ENCODE measurements at regions not wholly inside any gene's neighbourhood (a gene's known extent, or its start where the extent isn't known, plus 50 kb on each side); places are given as distances from the start of the nearest gene placed in this dataset.

DNA sequence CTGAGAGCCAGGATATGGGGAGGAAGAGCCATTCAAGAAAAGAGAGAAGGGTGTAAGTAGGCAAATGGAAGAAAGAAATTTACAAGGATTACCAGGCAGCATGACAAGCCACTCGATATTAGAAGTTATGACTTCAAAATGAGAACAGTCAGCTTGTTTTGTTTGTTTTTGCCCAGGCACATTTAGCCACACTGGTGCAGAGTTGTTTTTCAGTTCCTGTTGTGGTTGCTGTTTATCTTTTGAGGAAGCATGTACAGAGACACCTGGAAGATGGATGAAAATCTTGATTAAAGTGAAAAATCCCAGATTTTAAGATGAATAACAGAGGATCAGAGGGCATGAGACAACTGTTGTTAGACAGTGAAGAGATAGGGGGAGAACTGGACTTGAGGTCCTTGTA lies 199.1 kb downstream of the MTRR start:
- no peaks in the 10 kb centered on the region for H4K20me1 ChIP-seq (ENCODE audit: insufficient read depth)
- ATAC-seq (no peak), DNase-seq (ENCODE audit: low read depth, low spot score) (no peak)
- H3K79me2 ChIP-seq (ENCODE audit: insufficient read depth, low read length): no peaks in the 10 kb centered on the region
- ChIA-PET RAD21 (ENCODE audit: low non-redundant PET in 1 of 2, low total read pairs in 2 of 2, uncharacterized antibody in 2 of 2, unreplicated experiment in 2 of 2) (no interaction called here), POLR2A (no interaction called here), CTCF (no interaction called here)
- no peaks in the 10 kb centered on the region; a peak in 1 of 4 replicates for H3K9me3 ChIP-seq (ENCODE audit: control insufficient read depth in 1 of 2, insufficient read depth in 1 of 2, low read depth in 1 of 2, low read length in 2 of 2)
- H3K9me2 ChIP-seq (ENCODE audit: insufficient read depth): no peaks in the 10 kb centered on the region
- H3K4me1 ChIP-seq (ENCODE audit: control insufficient read depth in 1 of 2, insufficient read depth in 2 of 2, low read length in 2 of 2): no peaks in the 10 kb centered on the region
- no peaks in the 10 kb centered on the region for H3K27me3 ChIP-seq (ENCODE audit: insufficient read depth, low read length)
- H3K36me3 ChIP-seq (ENCODE audit: control insufficient read depth in 1 of 2, insufficient read depth in 2 of 2, low read length in 2 of 2): no peaks in the 10 kb centered on the region
- intact Hi-C loops (cut with micrococcal nuclease): no loop called here
- no TSS peak for BruUV-seq (replicated peaks)
- H3K4me3 ChIP-seq (replicated peaks in 1 of 2; ENCODE audit: low read depth in 1 of 2, low read length in 2 of 2): no peak overlapping the region
- H3K4me2 ChIP-seq (ENCODE audit: low read length): no peak overlapping the region
- no peak overlapping the region for H3K27ac ChIP-seq (ENCODE audit: low read depth, low read length)
- TF ChIP-seq, protein P1, sequence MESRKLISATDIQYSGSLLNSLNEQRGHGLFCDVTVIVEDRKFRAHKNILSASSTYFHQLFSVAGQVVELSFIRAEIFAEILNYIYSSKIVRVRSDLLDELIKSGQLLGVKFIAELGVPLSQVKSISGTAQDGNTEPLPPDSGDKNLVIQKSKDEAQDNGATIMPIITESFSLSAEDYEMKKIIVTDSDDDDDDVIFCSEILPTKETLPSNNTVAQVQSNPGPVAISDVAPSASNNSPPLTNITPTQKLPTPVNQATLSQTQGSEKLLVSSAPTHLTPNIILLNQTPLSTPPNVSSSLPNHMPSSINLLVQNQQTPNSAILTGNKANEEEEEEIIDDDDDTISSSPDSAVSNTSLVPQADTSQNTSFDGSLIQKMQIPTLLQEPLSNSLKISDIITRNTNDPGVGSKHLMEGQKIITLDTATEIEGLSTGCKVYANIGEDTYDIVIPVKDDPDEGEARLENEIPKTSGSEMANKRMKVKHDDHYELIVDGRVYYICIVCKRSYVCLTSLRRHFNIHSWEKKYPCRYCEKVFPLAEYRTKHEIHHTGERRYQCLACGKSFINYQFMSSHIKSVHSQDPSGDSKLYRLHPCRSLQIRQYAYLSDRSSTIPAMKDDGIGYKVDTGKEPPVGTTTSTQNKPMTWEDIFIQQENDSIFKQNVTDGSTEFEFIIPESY (IDR thresholded peaks at IDR 0.05; ENCODE audit: extremely low read depth, insufficient replicate concordance, low read length): no peak
- TF ChIP-seq, protein P2, sequence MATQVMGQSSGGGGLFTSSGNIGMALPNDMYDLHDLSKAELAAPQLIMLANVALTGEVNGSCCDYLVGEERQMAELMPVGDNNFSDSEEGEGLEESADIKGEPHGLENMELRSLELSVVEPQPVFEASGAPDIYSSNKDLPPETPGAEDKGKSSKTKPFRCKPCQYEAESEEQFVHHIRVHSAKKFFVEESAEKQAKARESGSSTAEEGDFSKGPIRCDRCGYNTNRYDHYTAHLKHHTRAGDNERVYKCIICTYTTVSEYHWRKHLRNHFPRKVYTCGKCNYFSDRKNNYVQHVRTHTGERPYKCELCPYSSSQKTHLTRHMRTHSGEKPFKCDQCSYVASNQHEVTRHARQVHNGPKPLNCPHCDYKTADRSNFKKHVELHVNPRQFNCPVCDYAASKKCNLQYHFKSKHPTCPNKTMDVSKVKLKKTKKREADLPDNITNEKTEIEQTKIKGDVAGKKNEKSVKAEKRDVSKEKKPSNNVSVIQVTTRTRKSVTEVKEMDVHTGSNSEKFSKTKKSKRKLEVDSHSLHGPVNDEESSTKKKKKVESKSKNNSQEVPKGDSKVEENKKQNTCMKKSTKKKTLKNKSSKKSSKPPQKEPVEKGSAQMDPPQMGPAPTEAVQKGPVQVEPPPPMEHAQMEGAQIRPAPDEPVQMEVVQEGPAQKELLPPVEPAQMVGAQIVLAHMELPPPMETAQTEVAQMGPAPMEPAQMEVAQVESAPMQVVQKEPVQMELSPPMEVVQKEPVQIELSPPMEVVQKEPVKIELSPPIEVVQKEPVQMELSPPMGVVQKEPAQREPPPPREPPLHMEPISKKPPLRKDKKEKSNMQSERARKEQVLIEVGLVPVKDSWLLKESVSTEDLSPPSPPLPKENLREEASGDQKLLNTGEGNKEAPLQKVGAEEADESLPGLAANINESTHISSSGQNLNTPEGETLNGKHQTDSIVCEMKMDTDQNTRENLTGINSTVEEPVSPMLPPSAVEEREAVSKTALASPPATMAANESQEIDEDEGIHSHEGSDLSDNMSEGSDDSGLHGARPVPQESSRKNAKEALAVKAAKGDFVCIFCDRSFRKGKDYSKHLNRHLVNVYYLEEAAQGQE (IDR thresholded peaks at IDR 0.05; ENCODE audit: low read depth): no peak
- TF ChIP-seq CEBPB (IDR thresholded peaks at IDR 0.05; ENCODE audit: low read depth): no peak
- TF ChIP-seq FOSL1 (IDR thresholded peaks at IDR 0.05; ENCODE audit: low read depth): no peak
- no peak for TF ChIP-seq EZH2phosphoT487 (IDR thresholded peaks at IDR 0.05; ENCODE audit: borderline replicate concordance)
- no peak for TF ChIP-seq TCF7L2 (IDR thresholded peaks at IDR 0.05; ENCODE audit: borderline replicate concordance, extremely low read depth, insufficient read depth, insufficient read length)
- no peak for TF ChIP-seq CBX3 (IDR thresholded peaks at IDR 0.05; ENCODE audit: low read depth)
- H2AFZ ChIP-seq (ENCODE audit: low read depth, low read length, poor library complexity, severe bottlenecking): no peak overlapping the region
- no peak overlapping the region for H3K9ac ChIP-seq (ENCODE audit: low read length)
